WTC11 (cell line): ENCODE measurements at regions not wholly inside any gene's neighbourhood (a gene's known extent, or its start where the extent isn't known, plus 50 kb on each side); places are given as distances from the start of the nearest gene placed in this dataset.

Source experiments
- ATAC-seq: fragments of 200-7000 bp; cut with Tn5 transposase; 2 replicates; pipeline ENCODE4 v1.10.0; 2021; ENCODE audit warnings: mild to moderate bottlenecking, moderate library complexity
- CTCF ChIA-PET: fragments of 300-600 bp; sonication (Branson Sonifier 250); formaldehyde crosslinking; loops from one replicate; lab custom pipeline; 2021; ENCODE audit warnings: antibody characterized with exemption; lab: Charles Lee
- POLR2A ChIA-PET: fragments of 350-600 bp; sonication (Branson Sonifier 250); formaldehyde crosslinking; loops from one replicate; lab custom pipeline; 2021; ENCODE audit warnings: antibody characterized with exemption; lab: Charles Lee
- DNase-seq: peaks from one replicate; pipeline ENCODE4 v3.0.0; 2021; ENCODE audit warnings: low spot score
- H3K27ac Mint-ChIP-seq: 2 replicates; pipeline ENCODE4 v1.8.0; 2021; ENCODE audit warnings: mixed read lengths
- H3K27me3 Mint-ChIP-seq: 2 replicates; pipeline ENCODE4 v1.8.0; 2021; ENCODE audit warnings: low read depth, mild to moderate bottlenecking, moderate library complexity, mixed read lengths
- H3K36me3 Mint-ChIP-seq: 2 replicates; pipeline ENCODE4 v1.8.0; 2021; ENCODE audit warnings: mixed read lengths
- H3K4me1 Mint-ChIP-seq: 2 replicates; pipeline ENCODE4 v1.8.0; 2022; ENCODE audit warnings: mixed read lengths
- H3K4me3 Mint-ChIP-seq: 2 replicates; pipeline ENCODE4 v1.8.0; 2021; ENCODE audit warnings: mild to moderate bottlenecking, moderate library complexity, mixed read lengths
- H3K9me3 Mint-ChIP-seq: 2 replicates; pipeline ENCODE4 v1.8.0; 2021; ENCODE audit warnings: mixed read lengths
- ATF1 ChIP-seq: sonication (generic); formaldehyde crosslinking; IDR thresholded peaks from 2 replicates; pipeline ENCODE4 v1.8.1; 2023; ENCODE audit warnings: mild to moderate bottlenecking, moderate library complexity, missing genetic modification reagents
- CREB1 ChIP-seq: sonication (generic); formaldehyde crosslinking; IDR thresholded peaks from 2 replicates; pipeline ENCODE4 v1.8.0; 2023; ENCODE audit warnings: mild to moderate bottlenecking, missing genetic modification reagents
- ESRRA ChIP-seq: sonication (generic); formaldehyde crosslinking; IDR thresholded peaks from 2 replicates; pipeline ENCODE4 v1.8.1; 2022; ENCODE audit warnings: mild to moderate bottlenecking, missing genetic modification reagents, borderline replicate concordance
- FOXP1 ChIP-seq: sonication (generic); formaldehyde crosslinking; IDR thresholded peaks from 2 replicates; pipeline ENCODE4 v1.8.0; 2022; ENCODE audit warnings: missing genetic modification reagents, mild to moderate bottlenecking, moderate library complexity, borderline replicate concordance
- GTF2I ChIP-seq: fragments of 250-450 bp; sonication (Bioruptor Pico); conservative IDR thresholded peaks from 2 replicates; pipeline ENCODE4 v1.4.0; 2021; ENCODE audit warnings: mild to moderate bottlenecking
- HMGA2 ChIP-seq: fragments of 250-450 bp; sonication (Bioruptor Pico); IDR thresholded peaks from 2 replicates; pipeline ENCODE4 v1.4.0; 2021; ENCODE audit warnings: mild to moderate bottlenecking, moderate library complexity
- IRF2 ChIP-seq: sonication (generic); formaldehyde crosslinking; IDR thresholded peaks from 2 replicates; pipeline ENCODE4 v1.8.0; 2022; ENCODE audit warnings: low read depth, missing genetic modification reagents, borderline replicate concordance
- JAZF1 ChIP-seq: fragments of 250-450 bp; sonication (Bioruptor Pico); IDR thresholded peaks from 2 replicates; pipeline ENCODE4 v1.9.0; 2021; ENCODE audit warnings: moderate library complexity, mild to moderate bottlenecking, inconsistent platforms
- KAT7 ChIP-seq: sonication (generic); formaldehyde crosslinking; IDR thresholded peaks from 2 replicates; pipeline ENCODE4 v1.8.1; 2023; ENCODE audit warnings: missing genetic modification reagents, mild to moderate bottlenecking, borderline replicate concordance
- MXD4 ChIP-seq: fragments of 250-450 bp; sonication (Bioruptor Pico); IDR thresholded peaks from 2 replicates; pipeline ENCODE4 v1.8.0; 2021; ENCODE audit warnings: mild to moderate bottlenecking, moderate library complexity, borderline replicate concordance
- MYBL2 ChIP-seq: sonication (generic); formaldehyde crosslinking; IDR thresholded peaks from 2 replicates; pipeline ENCODE4 v1.8.1; 2023; ENCODE audit warnings: mild to moderate bottlenecking, moderate library complexity, missing genetic modification reagents
- SMAD4 ChIP-seq: sonication (generic); formaldehyde crosslinking; IDR thresholded peaks from 2 replicates; pipeline ENCODE4 v1.8.0; 2022; ENCODE audit warnings: mild to moderate bottlenecking, missing genetic modification reagents
- ZNF121 ChIP-seq: sonication (generic); formaldehyde crosslinking; IDR thresholded peaks from 2 replicates; pipeline ENCODE4 v1.8.0; 2023; ENCODE audit warnings: missing genetic modification reagents
- TF ChIP-seq, protein P1 (sequence below): sonication (generic); formaldehyde crosslinking; IDR thresholded peaks from 2 replicates; pipeline ENCODE4 v1.8.1; 2023; ENCODE audit warnings: mild to moderate bottlenecking, missing genetic modification reagents, moderate library complexity
- TF ChIP-seq, protein P2 (sequence below): sonication (generic); formaldehyde crosslinking; IDR thresholded peaks from 2 replicates; pipeline ENCODE4 v1.8.1; 2022; ENCODE audit warnings: low read depth, mild to moderate bottlenecking, moderate library complexity, missing genetic modification reagents, borderline replicate concordance
- TF ChIP-seq, protein P3 (sequence below): sonication (generic); formaldehyde crosslinking; IDR thresholded peaks from 2 replicates; pipeline ENCODE4 v1.8.1; 2022; ENCODE audit warnings: missing genetic modification reagents, borderline replicate concordance
- TF ChIP-seq, protein P4 (sequence below): sonication (generic); formaldehyde crosslinking; IDR thresholded peaks from 2 replicates; pipeline ENCODE4 v1.8.1; 2022; ENCODE audit warnings: mild to moderate bottlenecking, missing genetic modification reagents, moderate library complexity, borderline replicate concordance
- TF ChIP-seq, protein P5 (sequence below): fragments of 250-450 bp; sonication (Bioruptor Pico); IDR thresholded peaks from 2 replicates; pipeline ENCODE4 v1.8.0; 2021; ENCODE audit warnings: mild to moderate bottlenecking
- TF ChIP-seq, protein P6 (sequence below): fragments of 250-450 bp; sonication (Bioruptor Pico); IDR thresholded peaks from 2 replicates; pipeline ENCODE4 v2.1.2; 2022; ENCODE audit warnings: mild to moderate bottlenecking, moderate library complexity
- TF ChIP-seq, protein P7 (sequence below): sonication (generic); formaldehyde crosslinking; IDR thresholded peaks from 2 replicates; pipeline ENCODE4 v1.8.0; 2023; ENCODE audit warnings: missing genetic modification reagents
- TF ChIP-seq, protein P8 (sequence below): sonication (generic); formaldehyde crosslinking; IDR thresholded peaks from 2 replicates; pipeline ENCODE4 v1.8.0; 2022; ENCODE audit warnings: mild to moderate bottlenecking, missing genetic modification reagents

DNA sequence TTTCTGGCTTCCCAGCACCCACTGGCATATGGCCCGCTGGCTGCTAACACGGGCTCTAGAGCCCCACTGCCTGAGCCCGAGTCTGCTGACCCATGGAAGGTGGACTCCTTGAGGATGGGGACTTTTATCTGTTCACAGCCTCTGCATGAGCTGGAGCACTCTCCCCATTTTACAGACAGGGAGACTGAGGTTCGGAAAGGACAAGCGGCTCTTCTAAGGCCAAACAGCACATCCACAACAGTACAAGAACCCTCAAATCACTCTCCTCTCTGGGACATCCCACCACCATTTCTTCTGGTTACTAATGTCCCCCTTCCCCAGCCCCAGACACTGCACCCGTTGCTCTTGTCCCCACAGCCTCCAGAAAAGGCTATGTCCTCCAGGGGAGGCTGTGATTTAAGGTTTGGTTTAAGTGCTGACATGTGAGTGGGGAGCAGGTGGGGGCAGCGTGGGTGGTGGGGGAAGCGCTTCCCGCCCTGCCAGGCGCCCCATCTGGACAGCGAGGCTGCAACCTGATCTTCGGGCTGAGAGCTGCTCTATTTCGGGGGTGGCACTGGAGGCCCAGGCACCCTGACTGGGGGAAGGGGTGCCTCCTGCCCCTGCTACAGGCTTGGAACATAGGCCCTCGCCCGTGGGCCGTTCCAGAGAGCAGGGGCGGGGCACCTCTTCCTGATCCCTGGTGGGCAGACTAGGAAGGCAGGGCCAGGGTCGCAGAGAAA, 104.8 kb upstream of the WNT4 start (continued):
- TF ChIP-seq, protein P1, sequence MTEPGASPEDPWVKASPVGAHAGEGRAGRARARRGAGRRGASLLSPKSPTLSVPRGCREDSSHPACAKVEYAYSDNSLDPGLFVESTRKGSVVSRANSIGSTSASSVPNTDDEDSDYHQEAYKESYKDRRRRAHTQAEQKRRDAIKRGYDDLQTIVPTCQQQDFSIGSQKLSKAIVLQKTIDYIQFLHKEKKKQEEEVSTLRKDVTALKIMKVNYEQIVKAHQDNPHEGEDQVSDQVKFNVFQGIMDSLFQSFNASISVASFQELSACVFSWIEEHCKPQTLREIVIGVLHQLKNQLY (CRISPR knock-in tag): no peak
- TF ChIP-seq FOXP1 (CRISPR knock-in tag): no peak
- TF ChIP-seq, protein P2, sequence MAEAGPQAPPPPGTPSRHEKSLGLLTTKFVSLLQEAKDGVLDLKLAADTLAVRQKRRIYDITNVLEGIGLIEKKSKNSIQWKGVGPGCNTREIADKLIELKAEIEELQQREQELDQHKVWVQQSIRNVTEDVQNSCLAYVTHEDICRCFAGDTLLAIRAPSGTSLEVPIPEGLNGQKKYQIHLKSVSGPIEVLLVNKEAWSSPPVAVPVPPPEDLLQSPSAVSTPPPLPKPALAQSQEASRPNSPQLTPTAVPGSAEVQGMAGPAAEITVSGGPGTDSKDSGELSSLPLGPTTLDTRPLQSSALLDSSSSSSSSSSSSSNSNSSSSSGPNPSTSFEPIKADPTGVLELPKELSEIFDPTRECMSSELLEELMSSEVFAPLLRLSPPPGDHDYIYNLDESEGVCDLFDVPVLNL (CRISPR knock-in tag): no peak
- TF ChIP-seq, protein P3, sequence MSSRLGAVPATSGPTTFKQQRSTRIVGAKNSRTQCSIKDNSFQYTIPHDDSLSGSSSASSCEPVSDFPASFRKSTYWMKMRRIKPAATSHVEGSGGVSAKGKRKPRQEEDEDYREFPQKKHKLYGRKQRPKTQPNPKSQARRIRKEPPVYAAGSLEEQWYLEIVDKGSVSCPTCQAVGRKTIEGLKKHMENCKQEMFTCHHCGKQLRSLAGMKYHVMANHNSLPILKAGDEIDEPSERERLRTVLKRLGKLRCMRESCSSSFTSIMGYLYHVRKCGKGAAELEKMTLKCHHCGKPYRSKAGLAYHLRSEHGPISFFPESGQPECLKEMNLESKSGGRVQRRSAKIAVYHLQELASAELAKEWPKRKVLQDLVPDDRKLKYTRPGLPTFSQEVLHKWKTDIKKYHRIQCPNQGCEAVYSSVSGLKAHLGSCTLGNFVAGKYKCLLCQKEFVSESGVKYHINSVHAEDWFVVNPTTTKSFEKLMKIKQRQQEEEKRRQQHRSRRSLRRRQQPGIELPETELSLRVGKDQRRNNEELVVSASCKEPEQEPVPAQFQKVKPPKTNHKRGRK (CRISPR knock-in tag): no peak
- TF ChIP-seq JAZF1 (CRISPR knock-in tag): no peak
- TF ChIP-seq, protein P4, sequence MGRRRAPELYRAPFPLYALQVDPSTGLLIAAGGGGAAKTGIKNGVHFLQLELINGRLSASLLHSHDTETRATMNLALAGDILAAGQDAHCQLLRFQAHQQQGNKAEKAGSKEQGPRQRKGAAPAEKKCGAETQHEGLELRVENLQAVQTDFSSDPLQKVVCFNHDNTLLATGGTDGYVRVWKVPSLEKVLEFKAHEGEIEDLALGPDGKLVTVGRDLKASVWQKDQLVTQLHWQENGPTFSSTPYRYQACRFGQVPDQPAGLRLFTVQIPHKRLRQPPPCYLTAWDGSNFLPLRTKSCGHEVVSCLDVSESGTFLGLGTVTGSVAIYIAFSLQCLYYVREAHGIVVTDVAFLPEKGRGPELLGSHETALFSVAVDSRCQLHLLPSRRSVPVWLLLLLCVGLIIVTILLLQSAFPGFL: no peak

DNA sequence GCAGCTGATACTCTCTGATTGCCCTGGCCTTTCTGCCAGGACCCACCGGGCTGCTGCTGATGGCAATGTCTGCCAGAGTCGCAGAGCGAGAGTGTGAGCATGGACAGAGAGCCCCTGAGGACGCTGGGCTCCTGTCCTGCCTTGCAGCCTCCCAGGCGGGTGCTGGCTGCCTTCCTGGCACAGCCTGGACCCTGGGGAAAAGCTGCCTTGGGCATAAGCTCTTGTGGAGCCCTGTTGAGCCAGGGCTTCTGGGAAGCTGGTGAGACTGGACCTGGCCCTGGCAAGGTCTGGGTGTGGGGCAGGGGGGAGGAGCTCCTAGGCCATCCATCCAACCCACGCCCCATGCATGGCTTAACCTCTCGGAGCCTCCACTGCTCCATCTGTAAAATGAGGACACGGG, 105.8 kb upstream of the WNT4 start:
- TF ChIP-seq SMAD4 (no peak), GTF2I (CRISPR knock-in tag) (no peak), ATF1 (CRISPR knock-in tag) (no peak), MXD4 (CRISPR knock-in tag) (no peak)
- TF ChIP-seq, protein P5, sequence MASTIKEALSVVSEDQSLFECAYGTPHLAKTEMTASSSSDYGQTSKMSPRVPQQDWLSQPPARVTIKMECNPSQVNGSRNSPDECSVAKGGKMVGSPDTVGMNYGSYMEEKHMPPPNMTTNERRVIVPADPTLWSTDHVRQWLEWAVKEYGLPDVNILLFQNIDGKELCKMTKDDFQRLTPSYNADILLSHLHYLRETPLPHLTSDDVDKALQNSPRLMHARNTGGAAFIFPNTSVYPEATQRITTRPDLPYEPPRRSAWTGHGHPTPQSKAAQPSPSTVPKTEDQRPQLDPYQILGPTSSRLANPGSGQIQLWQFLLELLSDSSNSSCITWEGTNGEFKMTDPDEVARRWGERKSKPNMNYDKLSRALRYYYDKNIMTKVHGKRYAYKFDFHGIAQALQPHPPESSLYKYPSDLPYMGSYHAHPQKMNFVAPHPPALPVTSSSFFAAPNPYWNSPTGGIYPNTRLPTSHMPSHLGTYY (CRISPR knock-in tag): no peak
- ChIA-PET CTCF (interaction anchor here (0.8 to 1.6 kb wide), 4 partner anchors 14 to 143 kb away, joined by 3 to 4 read pairs (median 3); no protein-coding TSS in a partner anchor), POLR2A (no interaction called here)
- no peak for ATAC-seq
- Mint-ChIP-seq H3K36me3 (no peaks in the 10 kb centered on the region), H3K9me3 (no peaks in the 10 kb centered on the region), H3K27me3 (peaks cover 6% of the 10 kb centered on the region; the same call in 1 of the 2 replicates), H3K27ac (no peak overlapping the region), H3K4me3 (no peak overlapping the region), H3K4me1 (peaks cover 23% of the 10 kb centered on the region)
- DNase-seq: no peak

DNA sequence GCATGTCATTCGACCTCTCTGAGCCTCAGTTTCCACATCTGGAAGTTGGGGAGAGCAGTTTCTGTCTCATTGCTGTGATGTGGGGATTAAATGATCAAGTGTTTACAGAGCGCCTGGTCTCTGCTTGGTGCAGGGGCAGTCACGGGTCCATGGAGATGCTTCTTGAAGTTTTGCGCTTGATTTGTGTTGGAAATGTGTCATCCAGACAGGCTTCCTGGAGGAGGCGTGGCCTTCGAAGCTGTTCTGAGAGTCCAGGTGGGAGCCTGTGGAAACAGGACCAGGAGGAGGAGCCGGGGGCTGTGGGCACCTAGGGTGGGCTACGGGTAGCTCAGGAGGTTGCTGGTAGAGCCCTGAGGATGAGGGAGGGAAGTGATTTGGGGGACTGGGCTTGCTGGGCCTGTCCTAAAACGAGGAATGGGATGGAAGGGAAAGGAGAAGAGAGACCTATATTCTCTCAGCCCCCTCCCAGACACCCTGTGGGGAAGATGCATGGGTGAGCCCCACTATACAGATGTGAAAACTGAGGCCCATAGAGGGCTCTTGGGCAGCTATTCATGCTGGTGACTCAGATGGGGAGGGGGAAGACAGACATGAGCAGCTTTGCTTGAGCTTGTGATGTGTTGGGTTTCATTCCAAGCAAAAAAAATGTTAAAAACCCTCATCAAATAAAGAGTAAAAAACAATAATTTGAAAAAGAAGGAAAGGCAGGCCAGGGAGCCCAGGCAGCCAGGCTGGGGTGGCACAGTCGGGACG, 107.2 kb upstream of the WNT4 start:
- Mint-ChIP-seq H3K4me1 (peaks cover 33% of the 10 kb centered on the region), H3K27me3 (peaks cover 6% of the 10 kb centered on the region; the same call in 1 of the 2 replicates), H3K36me3 (no peaks in the 10 kb centered on the region), H3K27ac (no peak overlapping the region), H3K4me3 (no peak overlapping the region), H3K9me3 (no peaks in the 10 kb centered on the region)
- ChIA-PET POLR2A (no interaction called here), CTCF (interaction anchor here (0.9 to 1.6 kb wide), 3 partner anchors 10 to 144 kb away, joined by 3 to 4 read pairs (median 3); no protein-coding TSS in a partner anchor)
- ATAC-seq: no peak
- no peak for DNase-seq
- TF ChIP-seq, protein P6, sequence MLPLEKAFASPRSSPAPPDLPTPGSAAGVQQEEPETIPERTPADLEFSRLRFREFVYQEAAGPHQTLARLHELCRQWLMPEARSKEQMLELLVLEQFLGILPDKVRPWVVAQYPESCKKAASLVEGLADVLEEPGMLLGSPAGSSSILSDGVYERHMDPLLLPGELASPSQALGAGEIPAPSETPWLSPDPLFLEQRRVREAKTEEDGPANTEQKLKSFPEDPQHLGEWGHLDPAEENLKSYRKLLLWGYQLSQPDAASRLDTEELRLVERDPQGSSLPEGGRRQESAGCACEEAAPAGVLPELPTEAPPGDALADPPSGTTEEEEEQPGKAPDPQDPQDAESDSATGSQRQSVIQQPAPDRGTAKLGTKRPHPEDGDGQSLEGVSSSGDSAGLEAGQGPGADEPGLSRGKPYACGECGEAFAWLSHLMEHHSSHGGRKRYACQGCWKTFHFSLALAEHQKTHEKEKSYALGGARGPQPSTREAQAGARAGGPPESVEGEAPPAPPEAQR (CRISPR knock-in tag): no peak
- TF ChIP-seq, protein P7, sequence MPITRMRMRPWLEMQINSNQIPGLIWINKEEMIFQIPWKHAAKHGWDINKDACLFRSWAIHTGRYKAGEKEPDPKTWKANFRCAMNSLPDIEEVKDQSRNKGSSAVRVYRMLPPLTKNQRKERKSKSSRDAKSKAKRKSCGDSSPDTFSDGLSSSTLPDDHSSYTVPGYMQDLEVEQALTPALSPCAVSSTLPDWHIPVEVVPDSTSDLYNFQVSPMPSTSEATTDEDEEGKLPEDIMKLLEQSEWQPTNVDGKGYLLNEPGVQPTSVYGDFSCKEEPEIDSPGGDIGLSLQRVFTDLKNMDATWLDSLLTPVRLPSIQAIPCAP: no peak
- no peak for TF ChIP-seq KAT7
- TF ChIP-seq HMGA2 (CRISPR knock-in tag): no peak
- TF ChIP-seq, protein P8, sequence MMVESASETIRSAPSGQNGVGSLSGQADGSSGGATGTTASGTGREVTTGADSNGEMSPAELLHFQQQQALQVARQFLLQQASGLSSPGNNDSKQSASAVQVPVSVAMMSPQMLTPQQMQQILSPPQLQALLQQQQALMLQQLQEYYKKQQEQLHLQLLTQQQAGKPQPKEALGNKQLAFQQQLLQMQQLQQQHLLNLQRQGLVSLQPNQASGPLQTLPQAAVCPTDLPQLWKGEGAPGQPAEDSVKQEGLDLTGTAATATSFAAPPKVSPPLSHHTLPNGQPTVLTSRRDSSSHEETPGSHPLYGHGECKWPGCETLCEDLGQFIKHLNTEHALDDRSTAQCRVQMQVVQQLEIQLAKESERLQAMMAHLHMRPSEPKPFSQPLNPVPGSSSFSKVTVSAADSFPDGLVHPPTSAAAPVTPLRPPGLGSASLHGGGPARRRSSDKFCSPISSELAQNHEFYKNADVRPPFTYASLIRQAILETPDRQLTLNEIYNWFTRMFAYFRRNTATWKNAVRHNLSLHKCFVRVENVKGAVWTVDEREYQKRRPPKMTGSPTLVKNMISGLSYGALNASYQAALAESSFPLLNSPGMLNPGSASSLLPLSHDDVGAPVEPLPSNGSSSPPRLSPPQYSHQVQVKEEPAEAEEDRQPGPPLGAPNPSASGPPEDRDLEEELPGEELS (CRISPR knock-in tag): no peak
- no peak for TF ChIP-seq ZNF121 (CRISPR knock-in tag)
- TF ChIP-seq CREB1 (CRISPR knock-in tag): no peak
- TF ChIP-seq ESRRA (CRISPR knock-in tag): no peak
- no peak for TF ChIP-seq MYBL2
- no peak for TF ChIP-seq IRF2 (CRISPR knock-in tag)
